ENCODE measurements at regions not wholly inside any gene's neighbourhood (a gene's known extent, or its start where the extent isn't known, plus 50 kb on each side); places are given as distances from the start of the nearest gene placed in this dataset.
"Not testable (repeated sequence)": the region's sequence is repeated elsewhere in the genome, so short reads cannot be mapped to it uniquely, and the experiment has no call there.

DNA sequence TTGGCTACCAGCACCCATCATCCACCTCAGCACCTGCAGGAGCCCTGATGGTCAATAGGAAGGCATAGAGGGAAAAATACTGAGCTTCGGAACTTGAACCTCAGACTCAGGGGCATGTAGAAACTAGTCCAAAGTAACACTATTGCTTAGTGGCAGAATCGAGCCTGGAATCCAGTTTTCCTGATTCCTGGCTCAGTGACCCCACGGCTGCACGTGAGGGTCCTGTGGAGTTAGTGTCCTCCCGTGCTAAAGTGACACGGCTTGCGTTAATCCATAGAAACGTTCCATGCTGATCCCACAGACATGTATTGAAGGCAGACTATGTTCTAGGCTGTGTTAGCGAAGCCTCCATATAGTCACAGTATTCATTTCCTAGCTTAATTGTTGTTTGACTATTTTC is 747.0 kb upstream of the TPTE start:
- no peaks in the 10 kb centered on the region for H3K27me3 ChIP-seq (ENCODE audit: control insufficient read depth in 3 of 3, insufficient read depth in 3 of 3, low read length in 2 of 3)
- DNase-seq = no peak
- no peak overlapping the region for H3K4me3 ChIP-seq
- H3K27ac ChIP-seq (ENCODE audit: low read depth in 1 of 2, low read length in 1 of 2) = no peak overlapping the region
- no peak for ATAC-seq (ENCODE audit: insufficient read depth, low FRiP score)
- peaks cover 0 to 48% (median 13%) of the 10 kb centered on the region in 4 donors for H3K9me3 ChIP-seq (ENCODE audit: control insufficient read depth in 4 of 4, insufficient read depth in 3 of 4, low read length in 3 of 4)
- H3K36me3 ChIP-seq (ENCODE audit: control insufficient read depth in 4 of 4, insufficient read depth in 4 of 4, low read length in 4 of 4) = no peaks in the 10 kb centered on the region
- TF ChIP-seq, protein P1, sequence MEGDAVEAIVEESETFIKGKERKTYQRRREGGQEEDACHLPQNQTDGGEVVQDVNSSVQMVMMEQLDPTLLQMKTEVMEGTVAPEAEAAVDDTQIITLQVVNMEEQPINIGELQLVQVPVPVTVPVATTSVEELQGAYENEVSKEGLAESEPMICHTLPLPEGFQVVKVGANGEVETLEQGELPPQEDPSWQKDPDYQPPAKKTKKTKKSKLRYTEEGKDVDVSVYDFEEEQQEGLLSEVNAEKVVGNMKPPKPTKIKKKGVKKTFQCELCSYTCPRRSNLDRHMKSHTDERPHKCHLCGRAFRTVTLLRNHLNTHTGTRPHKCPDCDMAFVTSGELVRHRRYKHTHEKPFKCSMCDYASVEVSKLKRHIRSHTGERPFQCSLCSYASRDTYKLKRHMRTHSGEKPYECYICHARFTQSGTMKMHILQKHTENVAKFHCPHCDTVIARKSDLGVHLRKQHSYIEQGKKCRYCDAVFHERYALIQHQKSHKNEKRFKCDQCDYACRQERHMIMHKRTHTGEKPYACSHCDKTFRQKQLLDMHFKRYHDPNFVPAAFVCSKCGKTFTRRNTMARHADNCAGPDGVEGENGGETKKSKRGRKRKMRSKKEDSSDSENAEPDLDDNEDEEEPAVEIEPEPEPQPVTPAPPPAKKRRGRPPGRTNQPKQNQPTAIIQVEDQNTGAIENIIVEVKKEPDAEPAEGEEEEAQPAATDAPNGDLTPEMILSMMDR (IDR thresholded peaks at IDR 0.05; ENCODE audit: control extremely low read depth, extremely low read depth) = no peak
- 63 to 72% methylated on average over 9 of the region's 9 CpGs for WGBS, 2 donors
- no peaks in the 10 kb centered on the region for H3K4me1 ChIP-seq (ENCODE audit: control insufficient read depth in 5 of 5, insufficient read depth in 5 of 5, low read length in 5 of 5)
- no peak overlapping the region for H3K9ac ChIP-seq (ENCODE audit: insufficient read depth in 1 of 2, low read length in 2 of 2)

DNA sequence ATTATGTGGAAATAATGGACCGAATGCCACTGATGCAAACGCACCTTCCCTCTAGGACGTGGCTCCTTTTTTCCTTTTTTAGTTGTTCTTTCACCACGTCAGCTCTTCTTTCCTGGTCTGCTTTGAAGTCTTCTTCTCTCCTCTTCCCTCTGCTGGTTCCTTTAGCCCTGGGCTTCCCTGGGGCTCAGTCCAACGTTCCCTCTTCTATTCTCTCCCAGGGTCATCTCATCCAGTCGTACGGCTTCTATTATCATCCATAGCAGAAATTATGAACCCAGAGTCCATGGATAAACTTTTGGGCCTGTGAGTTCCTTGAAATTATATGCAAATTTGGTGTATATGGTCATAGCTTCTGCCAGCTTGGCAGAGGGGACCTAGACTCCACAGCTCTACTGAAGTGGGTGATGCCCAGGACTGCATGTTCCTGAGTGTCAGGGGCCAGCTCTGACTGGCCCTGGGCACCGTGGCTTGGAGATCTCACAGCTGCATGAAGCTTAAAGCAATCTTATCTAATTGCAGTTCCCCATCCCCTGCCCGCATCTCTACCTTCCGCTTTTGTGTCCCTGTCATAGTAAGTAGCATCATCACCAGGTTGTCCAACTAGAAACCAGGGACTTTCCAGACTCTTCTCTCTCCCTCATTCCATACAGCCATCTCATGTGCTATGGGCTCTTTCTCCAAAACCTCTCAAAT is 746.3 kb upstream of the TPTE start:
- not testable (repeated sequence) for H3K27ac ChIP-seq (ENCODE audit: low read depth in 1 of 2, low read length in 1 of 2); H3K27me3 ChIP-seq (ENCODE audit: control insufficient read depth in 3 of 3, insufficient read depth in 3 of 3, low read length in 2 of 3); H3K4me3 ChIP-seq; H3K4me1 ChIP-seq (ENCODE audit: control insufficient read depth in 5 of 5, insufficient read depth in 5 of 5, low read length in 5 of 5); H3K36me3 ChIP-seq (ENCODE audit: control insufficient read depth in 4 of 4, insufficient read depth in 4 of 4, low read length in 4 of 4); ATAC-seq (ENCODE audit: insufficient read depth, low FRiP score); DNase-seq; H3K9ac ChIP-seq (ENCODE audit: insufficient read depth in 1 of 2, low read length in 2 of 2)
- WGBS, 2 donors = 70 to 73% methylated on average over 10 of the region's 10 CpGs
- peaks cover 0 to 45% (median 12%) of the 10 kb centered on the region in 4 donors for H3K9me3 ChIP-seq (ENCODE audit: control insufficient read depth in 4 of 4, insufficient read depth in 3 of 4, low read length in 3 of 4)

DNA sequence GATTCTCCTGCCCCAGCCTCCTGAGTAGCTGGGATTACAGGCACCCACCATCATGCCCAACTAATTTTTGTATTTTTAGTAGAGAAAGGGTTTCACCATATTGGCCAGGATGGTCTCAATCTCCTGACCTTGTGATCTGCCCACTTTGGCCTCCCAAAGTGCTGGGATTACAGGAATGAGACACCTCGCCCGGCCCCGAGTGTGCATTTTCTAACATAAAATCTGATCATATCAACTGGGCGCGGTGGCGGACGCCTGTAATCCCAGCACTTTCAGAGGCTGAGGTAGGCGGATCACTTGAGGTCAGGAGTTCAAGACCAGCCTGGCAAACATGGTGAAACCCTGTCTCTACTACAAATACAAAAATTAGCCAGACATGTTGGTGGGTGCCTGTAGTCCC is 745.5 kb upstream of the TPTE start:
- not testable (repeated sequence) for H3K4me3 ChIP-seq; H3K4me1 ChIP-seq (ENCODE audit: control insufficient read depth in 5 of 5, insufficient read depth in 5 of 5, low read length in 5 of 5); ATAC-seq (ENCODE audit: insufficient read depth, low FRiP score); DNase-seq; H3K36me3 ChIP-seq (ENCODE audit: control insufficient read depth in 4 of 4, insufficient read depth in 4 of 4, low read length in 4 of 4); H3K27me3 ChIP-seq (ENCODE audit: control insufficient read depth in 3 of 3, insufficient read depth in 3 of 3, low read length in 2 of 3); H3K9ac ChIP-seq (ENCODE audit: insufficient read depth in 1 of 2, low read length in 2 of 2); H3K27ac ChIP-seq (ENCODE audit: low read depth in 1 of 2, low read length in 1 of 2)
- peaks cover 0 to 49% (median 10%) of the 10 kb centered on the region in 4 donors for H3K9me3 ChIP-seq (ENCODE audit: control insufficient read depth in 4 of 4, insufficient read depth in 3 of 4, low read length in 3 of 4)
- WGBS, 2 donors = 67 to 76% methylated on average over 8 of the region's 8 CpGs

DNA sequence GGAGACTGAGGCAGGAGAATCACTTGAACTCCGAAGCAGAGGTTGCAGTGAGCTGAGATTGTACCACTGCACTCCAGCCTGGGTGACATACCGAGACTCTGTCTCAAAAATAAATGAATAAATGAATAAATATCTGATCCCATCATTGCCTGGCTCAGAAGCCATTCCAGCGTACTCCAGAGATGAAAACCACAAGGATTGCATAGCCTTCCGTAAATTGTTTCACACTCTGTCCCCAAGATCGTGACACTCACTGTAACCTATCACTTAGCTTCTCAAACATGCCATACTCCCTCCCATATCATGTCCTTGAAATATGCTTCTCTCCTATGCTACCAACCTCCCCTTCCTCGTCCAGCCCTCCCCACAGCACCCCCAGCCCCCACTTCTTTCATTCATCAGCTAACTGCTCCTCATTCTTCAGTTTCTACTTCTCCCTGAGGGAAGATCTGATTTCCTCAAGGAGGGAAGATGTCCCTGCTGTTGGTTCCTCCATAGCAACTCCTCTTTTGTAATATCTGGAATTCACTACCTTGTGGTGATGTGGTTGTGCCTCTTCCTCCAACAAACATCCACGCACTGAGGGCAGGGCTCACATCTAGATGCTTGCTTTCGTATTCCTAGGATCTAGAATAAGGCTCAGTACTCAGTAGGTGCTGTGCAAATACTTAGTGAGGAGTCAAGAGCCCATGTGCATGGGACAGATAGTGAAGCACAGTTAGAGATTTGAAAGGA is 744.9 kb upstream of the TPTE start:
- DNase-seq; ATAC-seq (ENCODE audit: insufficient read depth, low FRiP score); H3K9ac ChIP-seq (ENCODE audit: insufficient read depth in 1 of 2, low read length in 2 of 2); H3K27ac ChIP-seq (ENCODE audit: low read depth in 1 of 2, low read length in 1 of 2); H3K36me3 ChIP-seq (ENCODE audit: control insufficient read depth in 4 of 4, insufficient read depth in 4 of 4, low read length in 4 of 4); H3K27me3 ChIP-seq (ENCODE audit: control insufficient read depth in 3 of 3, insufficient read depth in 3 of 3, low read length in 2 of 3); H3K4me1 ChIP-seq (ENCODE audit: control insufficient read depth in 5 of 5, insufficient read depth in 5 of 5, low read length in 5 of 5); H3K4me3 ChIP-seq: not testable (repeated sequence)
- WGBS, 2 donors = 51 to 66% methylated on average over 8 of the region's 8 CpGs
- peaks cover 0 to 46% (median 10%) of the 10 kb centered on the region in 4 donors for H3K9me3 ChIP-seq (ENCODE audit: control insufficient read depth in 4 of 4, insufficient read depth in 3 of 4, low read length in 3 of 4)

DNA sequence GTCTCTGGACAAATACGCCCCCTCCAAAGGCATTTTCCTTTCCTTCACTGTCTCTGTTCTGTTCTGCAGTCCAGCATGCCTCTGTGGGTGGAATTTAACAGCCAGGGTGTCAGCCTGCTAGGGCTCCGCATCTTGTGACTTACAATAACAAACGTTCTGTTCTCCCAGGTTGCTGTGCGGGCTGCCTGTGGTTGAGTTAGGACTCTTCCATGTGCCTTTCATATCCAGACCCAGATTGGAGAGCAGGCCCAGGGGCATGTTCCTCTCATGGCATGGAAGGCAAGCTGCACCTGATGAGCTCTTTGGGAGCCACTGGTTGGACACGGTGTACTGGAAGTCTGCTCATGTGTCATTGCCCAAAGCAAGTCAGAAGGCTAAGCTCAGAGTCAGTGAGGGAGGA is 742.8 kb upstream of the TPTE start:
- ATAC-seq (ENCODE audit: insufficient read depth, low FRiP score); H3K27me3 ChIP-seq (ENCODE audit: control insufficient read depth in 3 of 3, insufficient read depth in 3 of 3, low read length in 2 of 3); DNase-seq; H3K27ac ChIP-seq (ENCODE audit: low read depth in 1 of 2, low read length in 1 of 2); H3K4me3 ChIP-seq; H3K9ac ChIP-seq (ENCODE audit: insufficient read depth in 1 of 2, low read length in 2 of 2); H3K36me3 ChIP-seq (ENCODE audit: control insufficient read depth in 4 of 4, insufficient read depth in 4 of 4, low read length in 4 of 4); H3K4me1 ChIP-seq (ENCODE audit: control insufficient read depth in 5 of 5, insufficient read depth in 5 of 5, low read length in 5 of 5): not testable (repeated sequence)
- WGBS, 2 donors = 72 to 77% methylated on average over 5 of the region's 5 CpGs
- peaks cover 3 to 37% (median 7%) of the 10 kb centered on the region in 4 donors for H3K9me3 ChIP-seq (ENCODE audit: control insufficient read depth in 4 of 4, insufficient read depth in 3 of 4, low read length in 3 of 4)
